HepG2 (cell line): ENCODE measurements at regions not wholly inside any gene's neighbourhood (a gene's known extent, or its start where the extent isn't known, plus 50 kb on each side); places are given as distances from the start of the nearest gene placed in this dataset.

Experiments
- BORCS8-MEF2B ChIP-seq: sonication (generic); formaldehyde crosslinking; IDR thresholded peaks from 2 replicates; pipeline ENCODE4 v1.8.0; 2022; ENCODE audit warnings: mild to moderate bottlenecking, missing genetic modification reagents
- CTCF ChIP-seq: sonication (generic); formaldehyde crosslinking; IDR thresholded peaks from 2 replicates; pipeline ENCODE4 v1.5.0; 2020; ENCODE audit warnings: mild to moderate bottlenecking, missing genetic modification reagents, moderate library complexity
- EZH2 ChIP-seq: conservative IDR thresholded peaks from 2 replicates; pipeline ENCODE4 v1.6.1; 2012; ENCODE audit warnings: mild to moderate bottlenecking, low read depth, low read length, moderate library complexity
- GATA4 ChIP-seq: sonication (generic); IDR thresholded peaks from 2 replicates; pipeline ENCODE4 v1.6.1; 2016; ENCODE audit warnings: antibody characterized with exemption, low read depth, borderline replicate concordance
- MLX ChIP-seq: IDR thresholded peaks from 2 replicates; pipeline ENCODE4 v1.6.1; 2016
- POLR2A ChIP-seq, 2 experiments: IDR thresholded peaks; 2 replicates each; pipeline ENCODE4 v1.6.1; 2011; ENCODE audit warnings: low read depth in 2 of 2, low read length in 2 of 2, mild to moderate bottlenecking in 1 of 2, moderate library complexity in 1 of 2; ENCODE audit not compliant: insufficient read depth in 1 of 2
- POLR2AphosphoS5 ChIP-seq: IDR thresholded peaks from 2 replicates; pipeline ENCODE4 v1.6.1; 2012; ENCODE audit warnings: low read depth, low read length
- SIN3A ChIP-seq: IDR thresholded peaks from 2 replicates; pipeline ENCODE4 v1.6.1; 2011; ENCODE audit warnings: low read depth, mild to moderate bottlenecking, control low read depth, low read length, borderline replicate concordance
- ZBTB3 ChIP-seq: sonication (generic); formaldehyde crosslinking; IDR thresholded peaks from 2 replicates; pipeline ENCODE4 v1.4.0; 2020; ENCODE audit warnings: low read depth, mild to moderate bottlenecking, moderate library complexity, missing genetic modification reagents, borderline replicate concordance
- ZNF430 ChIP-seq: sonication (generic); formaldehyde crosslinking; IDR thresholded peaks from 2 replicates; pipeline ENCODE4 v1.9.0; 2021; ENCODE audit warnings: mild to moderate bottlenecking, missing genetic modification reagents
- ZNF652 ChIP-seq: IDR thresholded peaks from 2 replicates; pipeline ENCODE4 v1.6.1; 2016; ENCODE audit warnings: low read depth, borderline replicate concordance

- TF ChIP-seq ZNF430 (CRISPR knock-in tag) (no peak), CTCF (no peak), EZH2 (no peak), ZBTB3 (CRISPR knock-in tag) (no peak), ZNF652 (CRISPR knock-in tag) (no peak), MLX (CRISPR knock-in tag) (no peak), POLR2AphosphoS5 (no peak), POLR2A (IDR thresholded peaks at IDR 0.05; ENCODE audit: insufficient read depth in 1 of 2, low read depth in 2 of 2, low read length in 2 of 2) (no peak), SIN3A (no peak), BORCS8-MEF2B (no peak), GATA4 (no peak)
Measured at GRCh38 chr5:74469234-74469994, 171.1 kb downstream of the ENC1 start.
